Forelimb muscle (tissue), 1 donor: ENCODE measurements at regions not wholly inside any gene's neighbourhood (a gene's known extent, or its start where the extent isn't known, plus 50 kb on each side); places are given as distances from the start of the nearest gene placed in this dataset.

Experiments used
- DNase-seq: peaks from one replicate; pipeline ENCODE4 v3.0.0-alpha.2; 2013; ENCODE audit warnings: low read depth

- no peak for DNase-seq
Measured at GRCh38 chr4:160835789-160836188, 1328.0 kb downstream of the FSTL5 start.

GRCh38 chr4:160836431-160836830, 1327.4 kb downstream of the FSTL5 start:
- no peak for DNase-seq

GRCh38 chr4:160846121-160846520, 1317.7 kb downstream of the FSTL5 start:
- no peak for DNase-seq

GRCh38 chr4:160847228-160847627, 1316.6 kb downstream of the FSTL5 start:
- DNase-seq = no peak

GRCh38 chr4:160848489-160848888, 1315.3 kb downstream of the FSTL5 start:
- no peak for DNase-seq

GRCh38 chr4:160848901-160849760, 1314.7 kb downstream of the FSTL5 start:
- no peak for DNase-seq

GRCh38 chr4:160864253-160864652, 1299.5 kb downstream of the FSTL5 start:
- DNase-seq = no peak

- DNase-seq = no peak
Measured at GRCh38 chr4:160869899-160870298, 1293.9 kb downstream of the FSTL5 start.

- DNase-seq = no peak
Measured at GRCh38 chr4:160872491-160872890, 1291.3 kb downstream of the FSTL5 start.

- no peak for DNase-seq
Measured at GRCh38 chr4:160877087-160877790, 1286.6 kb downstream of the FSTL5 start.

- no peak for DNase-seq
Measured at GRCh38 chr4:160880180-160880579, 1283.6 kb downstream of the FSTL5 start.

GRCh38 chr4:160887668-160888067, 1276.1 kb downstream of the FSTL5 start:
- no peak for DNase-seq

GRCh38 chr4:160894128-160894527, 1269.7 kb downstream of the FSTL5 start:
- no peak for DNase-seq

GRCh38 chr4:160894809-160895208, 1269.0 kb downstream of the FSTL5 start:
- DNase-seq = no peak

GRCh38 chr4:160927311-160927710, 1236.5 kb downstream of the FSTL5 start:
- no peak for DNase-seq

GRCh38 chr4:160928482-160928881, 1235.3 kb downstream of the FSTL5 start:
- no peak for DNase-seq

GRCh38 chr4:160947653-160948052, 1216.1 kb downstream of the FSTL5 start:
- no peak for DNase-seq

- DNase-seq = no peak
Measured at GRCh38 chr4:160956875-160957274, 1206.9 kb downstream of the FSTL5 start.

GRCh38 chr4:160969925-160970324, 1193.9 kb downstream of the FSTL5 start:
- no peak for DNase-seq

GRCh38 chr4:160980091-160980490, 1183.7 kb downstream of the FSTL5 start:
- no peak for DNase-seq

- DNase-seq = no peak
Measured at GRCh38 chr4:160981083-160981482, 1182.7 kb downstream of the FSTL5 start.

- no peak for DNase-seq
Measured at GRCh38 chr4:160983035-160983434, 1180.8 kb downstream of the FSTL5 start.

GRCh38 chr4:161002386-161002785, 1161.4 kb downstream of the FSTL5 start:
- no peak for DNase-seq
